HEK293 (cell line): ENCODE measurements at regions not wholly inside any gene's neighbourhood (a gene's known extent, or its start where the extent isn't known, plus 50 kb on each side); places are given as distances from the start of the nearest gene placed in this dataset.
"Not testable (repeated sequence)": the region's sequence is repeated elsewhere in the genome, so short reads cannot be mapped to it uniquely, and the experiment has no call there.

ENCODE experiments used
- CTCF ChIA-PET: fragments of 350-600 bp; formaldehyde crosslinking; extraction: SDS; loops from one replicate; lab custom pipeline; 2021; ENCODE audit warnings: antibody characterized with exemption; lab: Yijun Ruan, JAX
- POLR2A ChIA-PET: fragments of 300-600 bp; formaldehyde crosslinking; extraction: SDS; loops from one replicate; lab custom pipeline; 2020; ENCODE audit warnings: antibody characterized with exemption, inconsistent platforms; lab: Yijun Ruan, JAX
- H3K27ac ChIP-seq: fragments of 200-500 bp; sonication (Bioruptor generic); 2 replicates; pipeline ENCODE4 v1.5.1; 2014; ENCODE audit warnings: low read depth, low read length, control low read depth, inconsistent platforms; ENCODE audit errors: extremely low read depth
- H3K36me3 ChIP-seq, 2 experiments: fragments of 200-500 bp in 1 of 2; sonication (Bioruptor generic) in 1 of 2; 1 replicate in 1 of 2; 2 replicates in 1 of 2; pipeline ENCODE4 v1.5.1; 2014 to 2017; ENCODE audit warnings: inconsistent platforms in 2 of 2, low read length in 2 of 2; ENCODE audit not compliant: control insufficient read depth in 2 of 2, insufficient read depth in 1 of 2
- H3K4me1 ChIP-seq: fragments of 200-500 bp; sonication (Bioruptor generic); 2 replicates; pipeline ENCODE4 v1.5.1; 2014; ENCODE audit warnings: mild to moderate bottlenecking, low read length, inconsistent platforms; ENCODE audit not compliant: control insufficient read depth, insufficient read depth
- H3K4me3 ChIP-seq: 2 replicates; pipeline ENCODE4 v1.5.1; 2011; ENCODE audit warnings: low read depth, mild to moderate bottlenecking, control low read depth, low read length, moderate library complexity
- H3K9me3 ChIP-seq: fragments of 200-500 bp; sonication (Bioruptor generic); 2 replicates; pipeline ENCODE4 v1.5.1; 2014; ENCODE audit warnings: low read depth, low read length, inconsistent platforms; ENCODE audit not compliant: control insufficient read depth, insufficient read depth
- GLIS2 ChIP-seq: fragments of 450-650 bp; formaldehyde crosslinking; IDR thresholded peaks from 2 replicates; pipeline ENCODE4 v1.5.1; 2016; ENCODE audit warnings: missing biosample characterization, missing genetic modification characterization
- IKZF3 ChIP-seq: fragments of 450-650 bp; IDR thresholded peaks from 2 replicates; pipeline ENCODE4 v1.5.0; 2018; ENCODE audit warnings: missing biosample characterization, mild to moderate bottlenecking, missing genetic modification characterization, moderate library complexity
- KLF10 ChIP-seq: fragments of 450-650 bp; IDR thresholded peaks from 2 replicates; pipeline ENCODE4 v1.5.1; 2018; ENCODE audit warnings: missing biosample characterization, mild to moderate bottlenecking, missing genetic modification characterization
- MYNN ChIP-seq: fragments of 450-650 bp; formaldehyde crosslinking; IDR thresholded peaks from 2 replicates; pipeline ENCODE4 v1.5.1; 2016; ENCODE audit warnings: missing biosample characterization, missing genetic modification characterization, borderline replicate concordance
- OSR2 ChIP-seq: fragments of 450-650 bp; formaldehyde crosslinking; IDR thresholded peaks from 2 replicates; pipeline ENCODE4 v1.5.1; 2016; ENCODE audit warnings: missing biosample characterization, missing genetic modification characterization
- SALL2 ChIP-seq: fragments of 450-650 bp; formaldehyde crosslinking; IDR thresholded peaks from 2 replicates; pipeline ENCODE4 v1.5.0; 2017; ENCODE audit warnings: missing biosample characterization, mild to moderate bottlenecking, missing genetic modification characterization, borderline replicate concordance
- SCRT1 ChIP-seq: fragments of 450-650 bp; formaldehyde crosslinking; IDR thresholded peaks from 2 replicates; pipeline ENCODE4 v1.5.1; 2016; ENCODE audit warnings: missing biosample characterization, missing genetic modification characterization, borderline replicate concordance
- SETDB1 ChIP-seq: IDR thresholded peaks from one replicate; pipeline ENCODE4 v1.6.1; 2017; ENCODE audit warnings: mild to moderate bottlenecking, low read length, moderate library complexity, mixed read lengths; ENCODE audit not compliant: insufficient read length
- ZNF155 ChIP-seq: fragments of 450-650 bp; formaldehyde crosslinking; IDR thresholded peaks from 2 replicates; pipeline ENCODE4 v1.5.1; 2016; ENCODE audit warnings: missing biosample characterization, missing genetic modification characterization
- ZNF311 ChIP-seq: fragments of 450-650 bp; formaldehyde crosslinking; IDR thresholded peaks from 2 replicates; pipeline ENCODE4 v1.5.1; 2017; ENCODE audit warnings: missing biosample characterization, missing genetic modification characterization, borderline replicate concordance
- ZNF366 ChIP-seq: fragments of 450-650 bp; formaldehyde crosslinking; conservative IDR thresholded peaks from 2 replicates; pipeline ENCODE4 v1.5.1; 2016; ENCODE audit warnings: missing biosample characterization, missing genetic modification characterization
- ZNF549 ChIP-seq: fragments of 450-650 bp; IDR thresholded peaks from 2 replicates; pipeline ENCODE4 v1.5.1; 2018; ENCODE audit warnings: missing biosample characterization, missing genetic modification characterization, mild to moderate bottlenecking, inconsistent platforms, moderate library complexity
- ZNF571 ChIP-seq: fragments of 450-650 bp; formaldehyde crosslinking; IDR thresholded peaks from 2 replicates; pipeline ENCODE4 v1.5.0; 2017; ENCODE audit warnings: missing biosample characterization, missing genetic modification characterization
- ZNF658 ChIP-seq: fragments of 450-650 bp; formaldehyde crosslinking; IDR thresholded peaks from 2 replicates; pipeline ENCODE4; 2016; ENCODE audit warnings: missing biosample characterization, missing genetic modification characterization
- ZNF768 ChIP-seq: fragments of 450-650 bp; formaldehyde crosslinking; IDR thresholded peaks from 2 replicates; pipeline ENCODE4 v1.5.1; 2018; ENCODE audit warnings: missing biosample characterization, mild to moderate bottlenecking, missing genetic modification characterization
- ZNF791 ChIP-seq: fragments of 450-650 bp; formaldehyde crosslinking; IDR thresholded peaks from 2 replicates; pipeline ENCODE4 v1.5.1; 2016; ENCODE audit warnings: missing biosample characterization, missing genetic modification characterization
- TF ChIP-seq, protein P1 (sequence below): fragments of 450-650 bp; formaldehyde crosslinking; IDR thresholded peaks from 2 replicates; pipeline ENCODE4 v1.5.1; 2016; ENCODE audit warnings: missing biosample characterization, missing genetic modification characterization
- TF ChIP-seq, protein P2 (sequence below): fragments of 450-650 bp; formaldehyde crosslinking; IDR thresholded peaks from 2 replicates; pipeline ENCODE4 v1.5.1; 2016; ENCODE audit warnings: missing biosample characterization, missing genetic modification characterization

DNA sequence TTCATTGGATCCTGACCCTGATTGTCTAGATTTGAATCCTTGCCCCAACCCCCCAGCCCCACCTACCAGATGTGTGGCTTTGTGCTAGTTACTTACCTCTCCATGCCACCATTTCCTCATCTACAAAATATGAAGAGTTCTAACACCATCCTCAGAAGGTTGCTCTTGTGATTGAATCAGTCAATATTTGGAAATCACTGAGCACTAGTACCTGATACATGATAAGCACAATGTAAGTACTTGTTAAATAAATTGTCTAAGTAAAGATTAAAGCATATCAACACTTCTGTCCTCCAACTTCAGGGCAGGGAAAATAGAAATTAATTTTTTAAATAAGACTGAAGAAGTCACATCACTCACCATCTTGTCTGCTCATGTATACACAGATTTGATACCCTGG, 249.6 kb upstream of the KLF3 start:
- POLR2A ChIA-PET = no interaction called here
- CTCF ChIA-PET = no interaction called here
- TF ChIP-seq ZNF571 (tag by site-specific recombination) = no peak
- TF ChIP-seq GLIS2 = no peak
- TF ChIP-seq ZNF791 = no peak
- no peak for TF ChIP-seq ZNF366 (tag by site-specific recombination)
- TF ChIP-seq ZNF768 (tag by site-specific recombination) = no peak
- TF ChIP-seq ZNF549 (tag by site-specific recombination) = no peak
- TF ChIP-seq, protein P1, sequence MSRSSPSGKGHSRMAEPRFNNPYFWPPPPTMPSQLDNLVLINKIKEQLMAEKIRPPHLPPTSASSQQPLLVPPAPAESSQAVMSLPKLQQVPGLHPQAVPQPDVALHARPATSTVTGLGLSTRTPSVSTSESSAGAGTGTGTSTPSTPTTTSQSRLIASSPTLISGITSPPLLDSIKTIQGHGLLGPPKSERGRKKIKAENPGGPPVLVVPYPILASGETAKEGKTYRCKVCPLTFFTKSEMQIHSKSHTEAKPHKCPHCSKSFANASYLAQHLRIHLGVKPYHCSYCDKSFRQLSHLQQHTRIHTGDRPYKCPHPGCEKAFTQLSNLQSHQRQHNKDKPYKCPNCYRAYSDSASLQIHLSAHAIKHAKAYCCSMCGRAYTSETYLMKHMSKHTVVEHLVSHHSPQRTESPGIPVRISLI (tag by site-specific recombination) = no peak
- TF ChIP-seq SALL2 = no peak

DNA sequence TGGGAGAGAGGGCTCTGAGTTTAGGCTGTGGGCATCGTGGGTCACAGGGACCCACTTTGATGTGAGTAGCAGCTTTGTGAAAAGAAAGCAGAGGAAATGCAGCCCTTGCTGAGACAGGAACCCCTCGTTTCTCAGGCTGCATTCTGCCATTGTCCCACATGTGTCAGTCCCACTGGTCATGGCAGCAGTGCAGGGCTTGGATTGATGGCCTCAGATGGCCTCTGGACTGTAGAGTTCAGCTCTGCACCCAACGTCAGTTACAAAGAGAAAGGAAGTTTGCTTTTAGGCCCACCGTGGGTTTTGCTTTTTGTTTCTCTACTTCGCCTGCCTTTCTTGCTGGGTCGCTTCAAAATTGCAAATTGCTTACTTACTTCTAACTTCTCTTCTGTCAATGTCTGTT, 248.3 kb upstream of the KLF3 start:
- CTCF ChIA-PET = no interaction called here
- H3K9me3 ChIP-seq = no peaks in the 10 kb centered on the region
- H3K4me3 ChIP-seq = no peak overlapping the region
- POLR2A ChIA-PET = no interaction called here
- no peaks in the 10 kb centered on the region for H3K36me3 ChIP-seq
- no peak overlapping the region for H3K27ac ChIP-seq
- H3K4me1 ChIP-seq = no peaks in the 10 kb centered on the region
- TF ChIP-seq, protein P2, sequence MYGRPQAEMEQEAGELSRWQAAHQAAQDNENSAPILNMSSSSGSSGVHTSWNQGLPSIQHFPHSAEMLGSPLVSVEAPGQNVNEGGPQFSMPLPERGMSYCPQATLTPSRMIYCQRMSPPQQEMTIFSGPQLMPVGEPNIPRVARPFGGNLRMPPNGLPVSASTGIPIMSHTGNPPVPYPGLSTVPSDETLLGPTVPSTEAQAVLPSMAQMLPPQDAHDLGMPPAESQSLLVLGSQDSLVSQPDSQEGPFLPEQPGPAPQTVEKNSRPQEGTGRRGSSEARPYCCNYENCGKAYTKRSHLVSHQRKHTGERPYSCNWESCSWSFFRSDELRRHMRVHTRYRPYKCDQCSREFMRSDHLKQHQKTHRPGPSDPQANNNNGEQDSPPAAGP (tag by site-specific recombination) = no peak
- TF ChIP-seq ZNF311 (tag by site-specific recombination) (no peak), OSR2 (no peak)

More for the DNA sequence above, 249.6 kb upstream of the KLF3 start:
- no peak overlapping the region for H3K27ac ChIP-seq
- H3K36me3 ChIP-seq = no peaks in the 10 kb centered on the region
- H3K4me1 ChIP-seq = no peaks in the 10 kb centered on the region
- no peaks in the 10 kb centered on the region for H3K9me3 ChIP-seq
- no peak overlapping the region for H3K4me3 ChIP-seq

DNA sequence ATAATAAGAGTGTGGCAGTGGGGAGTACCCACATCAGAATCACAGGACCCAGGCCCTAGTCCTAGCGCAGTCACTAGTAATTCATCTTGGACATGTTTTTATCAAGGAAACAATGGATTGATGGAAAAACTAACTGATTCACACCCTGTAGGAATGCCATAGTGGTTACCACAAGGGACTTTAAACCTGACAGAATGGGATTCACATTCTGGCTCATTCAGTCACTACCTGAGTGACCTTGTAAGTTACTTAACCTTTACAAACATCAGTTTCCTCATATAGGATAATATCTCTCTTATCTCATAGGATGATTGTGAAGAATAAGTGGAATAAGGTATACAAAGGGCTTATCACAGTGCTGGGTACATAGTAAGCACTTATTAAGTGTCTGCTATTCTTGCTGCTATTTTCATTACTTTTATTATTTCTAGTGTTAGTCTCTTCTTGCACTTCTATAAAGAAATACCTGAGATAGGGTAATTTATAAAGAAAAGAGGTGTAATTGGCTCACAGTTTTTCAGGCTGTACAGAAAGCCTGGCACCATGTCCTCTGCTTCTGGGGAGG, 247.5 kb upstream of the KLF3 start:
- ChIA-PET POLR2A (no interaction called here), CTCF (no interaction called here)
- Histone ChIP-seq H3K27ac (no peak overlapping the region), H3K36me3 (no peaks in the 10 kb centered on the region), H3K4me3 (no peak overlapping the region), H3K4me1 (no peaks in the 10 kb centered on the region), H3K9me3 (no peaks in the 10 kb centered on the region)
- TF ChIP-seq SCRT1 (tag by site-specific recombination) (no peak), SETDB1 (no peak), ZNF658 (tag by site-specific recombination) (no peak), ZNF155 (tag by site-specific recombination) (no peak), IKZF3 (no peak), KLF10 (no peak), MYNN (no peak), ZNF311 (tag by site-specific recombination) (no peak)

DNA sequence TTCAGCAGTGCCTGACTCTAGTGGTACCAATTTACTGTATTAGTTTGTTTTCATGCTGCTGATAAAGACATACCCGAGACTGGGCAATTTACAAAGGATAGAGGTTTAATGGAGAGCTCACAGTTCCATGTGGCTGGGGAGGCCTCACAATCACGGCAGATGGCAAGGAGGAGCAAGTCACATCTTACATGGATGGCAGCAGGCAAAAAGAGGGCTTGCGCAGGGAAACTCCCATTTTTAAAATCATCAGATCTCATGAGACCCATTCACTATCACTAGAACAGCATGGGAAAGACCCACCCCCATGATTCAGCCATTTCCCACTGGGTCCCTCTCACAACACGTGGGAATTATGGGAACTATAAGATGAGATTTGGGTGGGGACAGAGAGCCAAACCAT, 243.7 kb upstream of the KLF3 start:
- H3K36me3 ChIP-seq, H3K4me1 ChIP-seq, H3K9me3 ChIP-seq, CTCF ChIA-PET, H3K4me3 ChIP-seq, POLR2A ChIA-PET, H3K27ac ChIP-seq: not testable (repeated sequence)
